ENCODE measurements at regions not wholly inside any gene's neighbourhood (a gene's known extent, or its start where the extent isn't known, plus 50 kb on each side); places are given as distances from the start of the nearest gene placed in this dataset.

DNA sequence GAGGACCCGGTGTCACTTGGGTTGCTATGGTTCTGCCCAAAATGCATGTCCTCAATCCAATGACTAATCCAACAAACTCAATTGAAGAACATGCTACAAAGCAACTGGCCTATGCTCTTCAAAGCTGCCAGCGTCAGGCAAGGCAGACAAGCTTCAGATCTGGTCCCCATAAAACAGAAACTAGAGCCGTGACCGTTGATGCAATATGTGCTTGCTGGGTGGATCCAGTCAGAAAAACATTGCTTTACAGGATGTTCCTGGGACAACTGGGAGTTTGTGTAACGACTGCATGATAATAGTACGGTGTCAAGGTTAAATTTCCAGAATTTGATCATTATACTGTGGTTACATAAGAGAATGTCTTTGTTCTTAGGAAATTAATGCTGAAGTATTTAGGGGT is 120.7 kb upstream of the CTBP2 start:
- DNase-seq (no peak), ATAC-seq (replicated peaks in 1 of 2) (no peak)
- Mint-ChIP-seq H3K4me1 (ENCODE audit: low read depth) (no peaks in the 10 kb centered on the region), H3K36me3 (ENCODE audit: insufficient read depth in 2 of 2) (peaks cover 0 to under 1% of the 10 kb centered on the region in 2 donors), H3K9me3 (peaks cover 0 to under 1% of the 10 kb centered on the region in 2 donors), H3K27me3 (ENCODE audit: low read depth) (peaks cover 7% of the 10 kb centered on the region), H3K4me3 (no peak overlapping the region), H3K27ac (no peak overlapping the region)

DNA sequence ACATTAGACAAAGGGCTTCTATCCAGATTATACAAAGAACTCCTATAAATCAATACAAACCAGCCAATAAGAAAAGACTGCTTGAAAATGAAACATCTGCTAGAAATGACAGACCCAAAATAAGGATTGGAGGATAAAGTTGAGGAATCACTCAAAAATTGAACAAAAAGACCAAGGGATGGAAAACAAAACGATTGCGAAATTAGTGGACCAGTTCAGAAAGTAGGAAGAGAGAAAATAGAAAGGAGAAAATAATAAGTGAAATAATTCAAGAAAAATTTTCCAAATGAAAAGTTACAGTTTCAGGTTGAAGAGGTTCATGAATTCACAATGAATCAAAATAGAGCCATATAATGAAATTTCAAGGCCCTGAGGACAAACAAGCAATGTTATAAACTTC is 115.8 kb upstream of the CTBP2 start:
- no peaks in the 10 kb centered on the region for H3K4me1 Mint-ChIP-seq (ENCODE audit: low read depth)
- H3K36me3 Mint-ChIP-seq (ENCODE audit: insufficient read depth in 2 of 2): peaks cover 0 to 2% of the 10 kb centered on the region in 2 donors
- H3K27ac Mint-ChIP-seq: no peak overlapping the region
- H3K27me3 Mint-ChIP-seq (ENCODE audit: low read depth): no peaks in the 10 kb centered on the region
- peaks cover 2% of the 10 kb centered on the region in 2 donors for H3K9me3 Mint-ChIP-seq
- DNase-seq: no peak
- no peak overlapping the region for H3K4me3 Mint-ChIP-seq
- no peak for ATAC-seq (replicated peaks in 1 of 2)

DNA sequence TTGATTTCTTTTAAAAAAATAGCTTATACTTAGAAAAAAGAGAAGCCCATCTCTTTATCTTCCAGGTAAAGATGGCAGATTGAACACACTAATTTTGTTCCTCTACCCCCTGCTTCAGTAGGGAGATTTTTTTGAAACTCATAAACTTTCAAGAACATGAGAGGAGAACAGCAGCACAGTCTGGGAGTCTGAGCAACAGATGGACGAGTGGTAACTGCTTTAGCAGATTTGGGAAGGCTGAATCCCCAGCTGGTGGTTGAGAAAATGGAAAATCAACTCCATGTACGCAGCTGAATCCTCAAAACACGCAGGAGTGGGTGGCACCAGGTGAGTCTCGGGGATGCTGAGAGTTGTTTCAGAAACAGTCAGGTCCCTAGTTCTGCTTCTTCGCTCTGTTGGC is 114.6 kb upstream of the CTBP2 start:
- ATAC-seq (replicated peaks in 1 of 2): no peak
- Mint-ChIP-seq H3K27ac (no peak overlapping the region), H3K4me3 (no peak overlapping the region), H3K9me3 (peaks cover 2 to 5% of the 10 kb centered on the region in 2 donors), H3K27me3 (ENCODE audit: low read depth) (peaks cover 4% of the 10 kb centered on the region), H3K36me3 (ENCODE audit: insufficient read depth in 2 of 2) (peaks cover 0 to 2% of the 10 kb centered on the region in 2 donors), H3K4me1 (ENCODE audit: low read depth) (no peaks in the 10 kb centered on the region)
- no peak for DNase-seq

DNA sequence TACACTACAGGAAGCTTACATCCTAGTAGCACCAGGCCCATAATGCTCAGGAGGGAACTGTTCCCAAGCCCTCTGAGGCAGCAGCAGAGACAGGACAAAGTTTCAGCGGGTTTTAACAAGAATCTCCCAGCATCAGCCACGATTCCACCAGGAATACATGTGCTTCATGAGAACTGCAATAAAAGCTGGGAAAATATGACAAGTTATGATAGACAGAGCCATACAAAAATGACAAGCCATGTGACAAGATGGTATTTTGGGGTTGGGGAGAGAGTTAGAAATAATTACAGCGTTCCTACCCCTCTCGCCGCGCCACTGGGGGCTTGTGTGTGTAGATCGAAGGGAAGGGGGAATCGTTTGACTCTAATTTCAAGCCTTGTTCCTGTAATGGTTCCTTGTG is 112.7 kb upstream of the CTBP2 start:
- Mint-ChIP-seq H3K4me3 (no peak overlapping the region), H3K36me3 (ENCODE audit: insufficient read depth in 2 of 2) (peaks cover 0 to 2% of the 10 kb centered on the region in 2 donors), H3K27ac (no peak overlapping the region), H3K4me1 (ENCODE audit: low read depth) (no peaks in the 10 kb centered on the region), H3K27me3 (ENCODE audit: low read depth) (peaks cover 6% of the 10 kb centered on the region), H3K9me3 (peaks cover 2 to 5% of the 10 kb centered on the region in 2 donors)
- ATAC-seq (replicated peaks in 1 of 2) (no peak), DNase-seq (no peak)

DNA sequence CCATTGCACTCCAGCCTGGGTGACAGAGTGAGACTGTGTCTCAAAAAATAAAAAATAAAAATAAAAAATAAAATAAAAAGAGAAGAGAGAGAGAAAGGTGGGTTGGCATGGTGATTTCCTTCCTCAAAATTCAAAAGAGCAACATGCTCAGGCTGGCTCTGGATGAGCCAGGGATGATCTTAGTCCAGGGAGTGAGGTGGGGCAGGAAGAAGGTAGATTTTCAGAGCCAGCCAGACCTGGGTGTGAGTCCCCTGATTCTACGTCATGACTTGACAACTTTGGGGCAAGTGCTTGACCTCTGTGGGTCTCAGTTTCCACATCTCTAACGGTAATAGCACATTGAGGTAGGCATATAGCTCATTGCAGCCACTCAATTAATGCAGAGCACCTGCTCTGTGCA is 109.4 kb upstream of the CTBP2 start:
- Mint-ChIP-seq H3K9me3 (peaks cover 0 to 4% of the 10 kb centered on the region in 2 donors), H3K4me1 (ENCODE audit: low read depth) (no peaks in the 10 kb centered on the region)
- DNase-seq: no peak

DNA sequence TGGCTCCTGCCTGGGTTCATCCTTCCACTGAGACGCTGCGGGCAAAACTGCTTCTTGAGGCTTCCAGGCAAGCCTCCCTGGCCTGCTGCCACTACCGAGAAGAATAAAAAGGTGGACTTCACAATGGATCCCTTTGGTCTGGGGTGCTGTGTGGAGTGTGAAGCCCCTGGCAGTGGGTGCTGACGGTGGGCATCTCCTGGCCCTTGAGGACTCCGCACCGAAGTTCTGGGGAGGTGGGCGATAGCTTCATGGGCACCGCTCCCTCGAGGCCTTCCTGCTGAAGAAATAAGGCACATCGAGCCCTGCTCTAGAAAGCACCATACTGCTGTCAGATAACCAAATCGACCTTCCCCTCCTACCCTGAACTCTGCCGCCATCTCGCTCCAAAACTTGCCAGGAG is 106.6 kb upstream of the CTBP2 start:
- no peaks in the 10 kb centered on the region for H3K4me1 Mint-ChIP-seq (ENCODE audit: low read depth)
- H3K27me3 Mint-ChIP-seq (ENCODE audit: low read depth): peaks cover 6% of the 10 kb centered on the region
- H3K4me3 Mint-ChIP-seq: no peak overlapping the region
- no peak for DNase-seq
- H3K9me3 Mint-ChIP-seq: peaks cover 0 to 6% of the 10 kb centered on the region in 2 donors
- H3K27ac Mint-ChIP-seq: no peak overlapping the region
- ATAC-seq (replicated peaks in 1 of 2): no peak
- H3K36me3 Mint-ChIP-seq (ENCODE audit: insufficient read depth in 2 of 2): peaks cover 0 to 3% of the 10 kb centered on the region in 2 donors

More for the DNA sequence above, 109.4 kb upstream of the CTBP2 start:
- H3K4me3 Mint-ChIP-seq: no peak overlapping the region
- no peak overlapping the region for H3K27ac Mint-ChIP-seq
- no peaks in the 10 kb centered on the region for H3K36me3 Mint-ChIP-seq (ENCODE audit: insufficient read depth in 2 of 2)
- H3K27me3 Mint-ChIP-seq (ENCODE audit: low read depth): peaks cover 6% of the 10 kb centered on the region
- no peak for ATAC-seq (replicated peaks in 1 of 2)

DNA sequence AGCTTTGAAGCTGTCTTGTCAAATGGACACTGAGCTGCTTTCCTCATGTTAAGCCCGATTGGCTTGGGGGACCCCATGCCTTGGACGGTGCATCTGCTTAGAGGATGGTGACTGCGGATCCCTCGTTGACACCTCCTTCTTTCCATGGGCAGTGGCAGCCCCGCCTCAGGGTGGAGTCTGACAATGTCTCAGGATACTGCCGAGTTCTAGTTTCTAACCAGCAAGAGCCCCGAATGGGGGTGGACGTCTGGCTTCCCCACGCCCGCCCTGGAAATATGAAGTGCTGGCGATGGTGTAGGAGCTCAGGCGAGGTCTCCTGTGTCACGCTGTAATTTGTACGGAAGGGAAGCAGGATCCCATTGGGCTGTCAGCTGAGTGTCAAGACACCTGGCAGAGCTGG is 106.2 kb upstream of the CTBP2 start:
- no peak overlapping the region for H3K27ac Mint-ChIP-seq
- no peak for ATAC-seq (replicated peaks in 1 of 2)
- H3K36me3 Mint-ChIP-seq (ENCODE audit: insufficient read depth in 2 of 2): peaks cover 0 to 3% of the 10 kb centered on the region in 2 donors
- H3K4me3 Mint-ChIP-seq: no peak overlapping the region
- H3K9me3 Mint-ChIP-seq: peaks cover 1 to 6% of the 10 kb centered on the region in 2 donors
- DNase-seq: no peak
- H3K27me3 Mint-ChIP-seq (ENCODE audit: low read depth): peaks cover 6% of the 10 kb centered on the region
- H3K4me1 Mint-ChIP-seq (ENCODE audit: low read depth): no peaks in the 10 kb centered on the region

DNA sequence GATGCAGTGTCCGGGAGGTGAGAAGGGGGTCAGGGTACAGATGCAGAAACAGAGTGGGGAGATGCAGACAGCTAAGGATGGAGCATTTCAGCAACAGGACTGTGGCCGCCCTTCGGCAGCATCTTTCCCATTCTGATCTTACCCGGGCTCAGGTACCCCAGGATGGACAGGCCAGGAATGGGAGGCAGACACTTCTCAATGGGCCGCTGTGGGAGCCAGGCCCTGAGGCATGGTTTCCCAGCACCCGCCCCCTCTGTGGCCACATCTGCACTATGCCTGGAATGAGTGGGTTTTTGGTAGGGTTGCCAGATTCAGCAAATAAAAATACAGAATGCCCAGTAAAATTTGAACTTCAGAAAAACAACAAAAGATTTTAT is 105.2 kb upstream of the CTBP2 start:
- DNase-seq (no peak), ATAC-seq (replicated peaks in 1 of 2) (no peak)
- no peaks in the 10 kb centered on the region for H3K4me1 Mint-ChIP-seq (ENCODE audit: low read depth)
- peaks cover 6% of the 10 kb centered on the region for H3K27me3 Mint-ChIP-seq (ENCODE audit: low read depth)
- H3K36me3 Mint-ChIP-seq (ENCODE audit: insufficient read depth in 2 of 2): peaks cover 1 to 3% of the 10 kb centered on the region in 2 donors
- peaks cover 4 to 11% of the 10 kb centered on the region in 2 donors for H3K9me3 Mint-ChIP-seq
- no peak overlapping the region for H3K27ac Mint-ChIP-seq
- no peak overlapping the region for H3K4me3 Mint-ChIP-seq

DNA sequence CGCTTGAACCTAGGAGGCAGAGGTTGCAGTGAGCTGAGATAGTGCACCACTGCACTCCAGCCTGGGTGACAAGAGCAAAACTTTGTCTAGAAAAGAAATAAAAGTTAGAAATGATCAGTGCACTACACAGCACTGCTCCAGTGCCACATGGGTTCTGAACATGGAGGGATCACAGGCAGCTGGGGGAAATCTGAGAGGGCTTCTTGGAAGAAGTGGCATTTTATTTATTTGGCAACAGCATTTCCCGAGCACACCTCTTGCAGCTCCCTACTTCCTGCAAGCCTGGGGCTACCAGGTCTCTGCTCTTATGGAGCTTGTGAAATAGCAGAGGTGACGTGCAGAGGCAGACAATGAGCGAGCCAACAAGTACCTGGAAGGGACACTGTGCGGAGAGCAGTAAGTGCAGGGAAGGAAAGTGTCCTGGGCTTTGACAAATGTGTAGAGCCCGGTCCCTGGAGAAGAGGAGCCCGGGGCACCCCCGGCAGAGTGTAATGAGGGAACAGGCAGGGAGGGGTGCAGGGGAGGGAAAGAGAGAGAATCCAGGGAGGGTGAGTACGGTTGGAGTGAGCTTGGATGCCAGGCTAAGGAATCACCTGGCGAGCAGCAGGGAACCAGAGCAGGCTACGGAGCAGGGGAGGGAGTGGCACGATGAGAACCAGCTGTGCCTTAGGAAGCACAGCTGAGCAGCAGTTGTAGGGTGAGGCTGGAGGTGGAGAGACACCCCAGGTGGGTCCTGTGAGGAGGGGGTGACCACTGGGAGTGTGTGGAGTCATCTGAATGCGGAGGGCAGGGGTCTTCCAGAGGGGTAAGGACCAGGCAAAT is 104.6 kb upstream of the CTBP2 start:
- Mint-ChIP-seq H3K9me3 (peaks cover 4 to 8% of the 10 kb centered on the region in 2 donors), H3K4me3 (no peak overlapping the region), H3K4me1 (ENCODE audit: low read depth) (no peaks in the 10 kb centered on the region), H3K36me3 (ENCODE audit: insufficient read depth in 2 of 2) (peaks cover 1 to 3% of the 10 kb centered on the region in 2 donors), H3K27me3 (ENCODE audit: low read depth) (peaks cover 2% of the 10 kb centered on the region), H3K27ac (no peak overlapping the region)
- no peak for ATAC-seq (replicated peaks in 1 of 2)
- DNase-seq: no peak

DNA sequence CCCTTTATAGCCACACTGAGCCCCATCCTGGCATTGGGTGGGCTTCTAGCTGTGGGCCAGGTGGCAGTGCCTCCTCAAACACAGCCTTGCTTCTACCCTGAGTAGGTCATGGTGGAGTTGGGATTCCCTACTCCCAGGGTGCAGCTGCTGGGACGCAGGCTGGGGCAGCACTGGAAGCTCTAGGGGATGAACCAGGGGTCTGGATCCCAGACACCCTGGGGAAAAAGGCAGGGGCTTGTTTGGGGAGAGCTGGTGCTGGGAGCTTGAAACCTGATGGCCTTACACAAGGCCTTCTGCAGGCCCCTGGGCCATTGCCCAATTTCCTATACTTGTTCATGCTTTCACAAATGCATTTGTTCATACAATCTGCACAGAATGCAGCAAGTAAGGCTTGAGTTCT is 103.7 kb upstream of the CTBP2 start:
- Mint-ChIP-seq H3K36me3 (ENCODE audit: insufficient read depth in 2 of 2) (peaks cover 1 to 3% of the 10 kb centered on the region in 2 donors), H3K27me3 (ENCODE audit: low read depth) (no peaks in the 10 kb centered on the region), H3K9me3 (peaks cover 4 to 7% of the 10 kb centered on the region in 2 donors), H3K4me1 (ENCODE audit: low read depth) (no peaks in the 10 kb centered on the region), H3K4me3 (no peak overlapping the region), H3K27ac (no peak overlapping the region)
- no peak for ATAC-seq (replicated peaks in 1 of 2)
- DNase-seq: no peak

DNA sequence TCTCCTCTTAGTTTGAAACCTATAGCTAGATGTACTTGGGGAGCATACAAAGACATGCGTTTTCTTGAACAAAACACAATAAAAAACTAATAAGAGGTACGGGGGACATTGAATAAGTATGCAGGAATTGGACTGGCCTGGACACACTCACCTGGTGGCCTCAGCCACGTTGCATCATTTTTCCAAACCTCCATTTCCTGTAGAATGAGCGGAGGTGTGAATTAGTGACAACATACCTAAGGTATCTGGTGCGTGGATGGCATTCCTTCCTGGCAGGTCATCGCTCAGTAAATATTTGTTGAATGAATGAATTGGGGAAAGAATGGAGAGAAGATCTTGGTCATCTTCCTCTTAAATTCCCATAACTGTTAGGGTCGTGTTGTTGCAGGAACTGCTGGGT is 103.2 kb upstream of the CTBP2 start:
- H3K27ac Mint-ChIP-seq: no peak overlapping the region
- DNase-seq (no peak), ATAC-seq (replicated peaks in 1 of 2) (no peak)
- no peaks in the 10 kb centered on the region for H3K4me1 Mint-ChIP-seq (ENCODE audit: low read depth)
- H3K9me3 Mint-ChIP-seq: peaks cover 4 to 7% of the 10 kb centered on the region in 2 donors
- no peak overlapping the region for H3K4me3 Mint-ChIP-seq
- no peaks in the 10 kb centered on the region for H3K27me3 Mint-ChIP-seq (ENCODE audit: low read depth)
- H3K36me3 Mint-ChIP-seq (ENCODE audit: insufficient read depth in 2 of 2): peaks cover 1 to 3% of the 10 kb centered on the region in 2 donors

DNA sequence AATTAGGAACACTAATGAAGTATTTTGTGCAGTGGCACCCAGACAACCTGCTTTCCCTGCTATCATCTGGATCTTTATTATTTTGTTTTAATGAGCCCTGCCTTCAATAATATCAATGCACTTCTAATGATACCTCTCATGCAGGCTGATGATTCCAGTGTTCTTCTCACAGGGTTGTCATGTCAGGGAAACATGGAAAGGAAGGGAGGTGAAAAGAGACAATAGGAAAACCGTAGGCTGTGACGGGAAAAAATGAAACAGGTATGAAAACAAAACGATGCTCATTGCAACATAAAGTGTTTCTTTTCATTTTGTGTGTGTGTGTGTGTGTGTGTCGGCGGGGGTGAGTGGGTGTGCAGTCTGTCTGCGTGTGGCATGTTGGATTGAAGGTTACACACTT is 102.6 kb upstream of the CTBP2 start:
- Mint-ChIP-seq H3K4me1 (ENCODE audit: low read depth) (no peaks in the 10 kb centered on the region), H3K36me3 (ENCODE audit: insufficient read depth in 2 of 2) (peaks cover 1 to 3% of the 10 kb centered on the region in 2 donors), H3K9me3 (peaks cover 4 to 7% of the 10 kb centered on the region in 2 donors), H3K27me3 (ENCODE audit: low read depth) (no peaks in the 10 kb centered on the region), H3K27ac (no peak overlapping the region), H3K4me3 (no peak overlapping the region)
- no peak for DNase-seq
- ATAC-seq (replicated peaks in 1 of 2): no peak

DNA sequence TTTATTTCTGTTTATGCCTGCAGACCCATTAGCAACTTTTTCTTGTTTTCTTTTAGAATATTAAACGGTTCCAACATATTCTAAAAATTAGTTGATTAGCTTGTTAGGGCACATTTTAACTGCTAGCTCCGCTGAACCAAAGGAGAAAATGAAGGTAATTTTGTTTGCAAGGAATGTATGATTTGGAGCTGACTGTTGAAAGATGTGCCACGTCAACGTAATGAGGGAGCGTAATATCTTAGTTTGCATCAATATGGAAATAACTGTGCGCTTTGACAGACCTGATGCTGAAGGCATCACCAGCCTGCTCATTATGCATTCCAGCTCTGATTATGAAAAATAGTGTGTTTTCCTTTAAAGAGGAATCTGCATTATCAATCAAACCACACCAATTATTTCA is 102.0 kb upstream of the CTBP2 start:
- ATAC-seq (replicated peaks in 1 of 2): no peak
- no peak overlapping the region for H3K4me3 Mint-ChIP-seq
- peaks cover 4 to 7% of the 10 kb centered on the region in 2 donors for H3K9me3 Mint-ChIP-seq
- no peak overlapping the region for H3K27ac Mint-ChIP-seq
- peaks cover 1 to 3% of the 10 kb centered on the region in 2 donors for H3K36me3 Mint-ChIP-seq (ENCODE audit: insufficient read depth in 2 of 2)
- H3K4me1 Mint-ChIP-seq (ENCODE audit: low read depth): no peaks in the 10 kb centered on the region
- DNase-seq: no peak
- H3K27me3 Mint-ChIP-seq (ENCODE audit: low read depth): no peaks in the 10 kb centered on the region
